ENCODE measurements at regions not wholly inside any gene's neighbourhood (a gene's known extent, or its start where the extent isn't known, plus 50 kb on each side); places are given as distances from the start of the nearest gene placed in this dataset.

GRCh38 chr12:71045781-71046180 is 112.0 kb downstream of the TSPAN8 start:
- TF ChIP-seq CTCF (IDR thresholded peaks at IDR 0.05) = no peak
- TF ChIP-seq POLR2A (IDR thresholded peaks at IDR 0.05; ENCODE audit: low read depth) = no peak
- TF ChIP-seq EP300 (IDR thresholded peaks at IDR 0.05) = no peak

All from esophagus muscularis mucosa (tissue), 4 donors.